Rectal smooth muscle tissue (tissue), 1 donor: ENCODE measurements at regions not wholly inside any gene's neighbourhood (a gene's known extent, or its start where the extent isn't known, plus 50 kb on each side); places are given as distances from the start of the nearest gene placed in this dataset.

Source experiments
- H3K27ac ChIP-seq: one replicate; pipeline ENCODE4 v1.7.0; 2013; ENCODE audit warnings: low read depth, low read length, inconsistent platforms
- H3K27me3 ChIP-seq: one replicate; pipeline ENCODE4 v1.7.0; 2013; ENCODE audit warnings: low read length; ENCODE audit not compliant: control insufficient read depth, insufficient read depth
- H3K36me3 ChIP-seq: one replicate; pipeline ENCODE4 v1.7.0; 2013; ENCODE audit warnings: low read length; ENCODE audit not compliant: control insufficient read depth, insufficient read depth
- H3K4me1 ChIP-seq: one replicate; pipeline ENCODE4 v1.7.0; 2013; ENCODE audit warnings: low read length; ENCODE audit not compliant: control insufficient read depth, insufficient read depth
- H3K4me3 ChIP-seq: one replicate; pipeline ENCODE4 v1.7.0; 2013; ENCODE audit warnings: low read length
- H3K9ac ChIP-seq: one replicate; pipeline ENCODE4 v1.7.0; 2013; ENCODE audit warnings: low read length

DNA sequence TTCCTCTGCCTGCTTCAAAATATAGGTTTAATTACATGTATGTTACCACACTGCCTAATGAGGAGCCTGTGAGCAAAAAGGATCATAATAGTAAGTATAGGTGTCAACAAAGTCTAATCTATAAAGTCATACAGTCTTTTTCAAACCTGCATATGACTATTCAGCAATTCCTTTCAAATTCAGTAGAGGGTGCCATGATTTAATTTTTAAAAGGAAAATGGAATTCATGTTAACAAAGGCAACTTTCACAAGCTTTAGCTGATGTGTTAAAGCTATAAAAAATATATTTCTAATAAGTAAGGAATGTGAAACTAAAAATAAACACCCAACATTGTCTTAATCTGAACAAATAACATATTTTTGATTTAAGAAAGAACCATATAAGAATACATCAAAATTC lies 52.1 kb downstream of the MPP7 start:
- H3K4me3 ChIP-seq, result no peak overlapping the region
- no peak overlapping the region for H3K27ac ChIP-seq
- H3K27me3 ChIP-seq, result no peaks in the 10 kb centered on the region
- H3K36me3 ChIP-seq, result no peaks in the 10 kb centered on the region
- no peak overlapping the region for H3K9ac ChIP-seq
- H3K4me1 ChIP-seq, result peaks cover 19% of the 10 kb centered on the region

DNA sequence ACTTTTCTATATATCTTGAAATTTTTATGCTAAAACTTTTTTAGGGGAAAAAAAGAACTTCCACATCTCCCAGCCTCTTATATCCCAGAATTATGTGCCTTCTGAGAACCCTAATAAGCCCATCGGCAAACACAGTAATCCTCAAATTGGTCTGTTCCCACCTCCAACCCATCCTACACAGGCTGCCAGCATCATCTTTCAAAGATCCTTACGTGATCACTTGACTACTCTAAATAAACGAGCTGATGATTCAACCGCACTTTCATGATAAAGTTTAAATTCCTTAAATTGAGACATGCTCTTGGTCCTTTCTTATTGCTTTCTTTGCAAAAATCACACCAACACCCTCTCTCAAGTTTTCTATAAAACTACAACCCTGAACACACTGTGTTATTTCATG lies 52.5 kb downstream of the MPP7 start:
- Histone ChIP-seq H3K4me1 (peaks cover 19% of the 10 kb centered on the region), H3K36me3 (no peaks in the 10 kb centered on the region), H3K27ac (no peak overlapping the region), H3K27me3 (no peaks in the 10 kb centered on the region), H3K4me3 (no peak overlapping the region), H3K9ac (no peak overlapping the region)

DNA sequence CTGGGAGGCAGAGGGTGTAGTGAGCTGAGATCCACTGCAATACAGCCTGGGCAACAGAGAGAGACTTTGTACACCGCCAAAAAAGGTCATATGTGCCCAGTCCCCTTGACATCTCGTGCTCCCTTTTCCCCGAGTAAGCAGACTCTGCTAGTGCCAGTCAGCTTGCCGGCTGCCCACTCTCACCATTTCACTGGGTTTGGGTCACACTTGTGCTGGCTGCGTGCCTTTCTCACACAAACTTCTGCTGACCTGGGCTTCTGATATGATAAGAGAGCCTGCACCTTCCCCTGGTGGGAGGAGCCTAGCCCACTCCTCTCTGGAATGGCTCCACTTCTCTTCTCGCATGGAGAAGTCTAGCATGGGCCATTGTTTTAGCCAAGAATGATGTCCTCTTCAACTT lies 53.4 kb downstream of the MPP7 start:
- H3K4me1 ChIP-seq, result peaks cover 15% of the 10 kb centered on the region
- H3K36me3 ChIP-seq, result no peaks in the 10 kb centered on the region
- no peak overlapping the region for H3K9ac ChIP-seq
- H3K27me3 ChIP-seq, result no peaks in the 10 kb centered on the region
- H3K27ac ChIP-seq, result no peak overlapping the region
- no peak overlapping the region for H3K4me3 ChIP-seq

DNA sequence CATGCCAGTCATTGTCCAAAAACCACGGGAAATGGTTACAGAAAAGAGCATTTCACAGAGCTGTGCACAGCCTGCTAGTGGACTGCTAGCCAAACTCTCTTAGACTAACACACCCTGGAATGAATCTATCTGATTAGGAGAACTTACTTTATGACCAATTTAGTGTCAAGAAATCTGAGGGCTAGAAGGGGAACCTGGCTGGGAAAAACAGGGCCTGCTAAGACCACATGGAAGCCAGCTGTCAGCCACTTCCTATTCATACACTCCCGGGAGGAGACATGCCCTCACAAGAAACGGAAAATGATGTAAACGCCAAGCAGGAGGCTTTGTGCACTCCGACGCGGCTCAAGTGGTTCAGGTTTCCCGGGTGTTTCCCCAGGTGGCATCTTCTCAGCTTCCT lies 54.8 kb downstream of the MPP7 start:
- Histone ChIP-seq H3K4me1 (peaks cover 7% of the 10 kb centered on the region), H3K36me3 (no peaks in the 10 kb centered on the region), H3K27me3 (no peaks in the 10 kb centered on the region), H3K9ac (no peak overlapping the region), H3K27ac (no peak overlapping the region), H3K4me3 (no peak overlapping the region)

DNA sequence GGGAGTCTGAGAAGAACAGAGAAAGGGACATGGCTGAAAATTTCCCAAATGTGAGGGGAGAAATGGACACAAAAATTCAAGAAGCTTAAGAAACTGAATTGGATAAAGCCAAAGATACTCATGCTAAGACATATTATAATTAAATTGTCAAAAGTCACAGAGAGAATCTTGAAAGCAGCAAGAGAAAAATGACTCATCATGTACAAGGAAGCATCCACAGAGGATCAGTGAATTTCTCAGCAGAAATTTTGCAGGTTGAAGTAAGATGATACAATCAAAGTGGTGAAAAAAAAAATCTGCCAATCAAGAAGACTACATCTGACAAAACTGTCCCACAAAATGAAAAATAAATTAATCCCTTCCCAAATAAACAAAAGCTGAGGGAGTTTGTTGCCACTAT lies 56.8 kb downstream of the MPP7 start:
- no peak overlapping the region for H3K9ac ChIP-seq
- no peaks in the 10 kb centered on the region for H3K36me3 ChIP-seq
- no peak overlapping the region for H3K4me3 ChIP-seq
- H3K4me1 ChIP-seq, result no peaks in the 10 kb centered on the region
- H3K27ac ChIP-seq, result no peak overlapping the region
- no peaks in the 10 kb centered on the region for H3K27me3 ChIP-seq

DNA sequence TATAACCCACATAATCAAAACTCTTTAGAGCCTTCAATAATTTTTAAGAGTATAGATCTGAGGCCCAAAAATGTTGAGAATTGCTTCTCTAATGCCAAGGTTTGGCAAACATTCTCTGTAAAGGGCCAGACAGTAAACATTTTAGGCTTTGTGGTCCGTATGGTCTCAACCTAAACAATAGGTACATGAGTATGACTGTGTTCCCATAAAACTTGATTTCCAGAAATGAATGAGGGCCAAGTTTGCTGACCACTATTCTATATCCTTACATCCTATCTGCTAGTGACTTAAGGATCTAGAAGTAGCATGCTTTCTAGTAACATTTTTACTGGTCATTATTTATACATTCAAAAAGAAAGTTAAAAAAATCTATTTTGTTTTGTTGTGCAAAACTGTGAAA lies 58.9 kb downstream of the MPP7 start:
- Histone ChIP-seq H3K4me1 (no peaks in the 10 kb centered on the region), H3K4me3 (no peak overlapping the region), H3K36me3 (no peaks in the 10 kb centered on the region), H3K27me3 (no peaks in the 10 kb centered on the region), H3K27ac (no peak overlapping the region), H3K9ac (no peak overlapping the region)

DNA sequence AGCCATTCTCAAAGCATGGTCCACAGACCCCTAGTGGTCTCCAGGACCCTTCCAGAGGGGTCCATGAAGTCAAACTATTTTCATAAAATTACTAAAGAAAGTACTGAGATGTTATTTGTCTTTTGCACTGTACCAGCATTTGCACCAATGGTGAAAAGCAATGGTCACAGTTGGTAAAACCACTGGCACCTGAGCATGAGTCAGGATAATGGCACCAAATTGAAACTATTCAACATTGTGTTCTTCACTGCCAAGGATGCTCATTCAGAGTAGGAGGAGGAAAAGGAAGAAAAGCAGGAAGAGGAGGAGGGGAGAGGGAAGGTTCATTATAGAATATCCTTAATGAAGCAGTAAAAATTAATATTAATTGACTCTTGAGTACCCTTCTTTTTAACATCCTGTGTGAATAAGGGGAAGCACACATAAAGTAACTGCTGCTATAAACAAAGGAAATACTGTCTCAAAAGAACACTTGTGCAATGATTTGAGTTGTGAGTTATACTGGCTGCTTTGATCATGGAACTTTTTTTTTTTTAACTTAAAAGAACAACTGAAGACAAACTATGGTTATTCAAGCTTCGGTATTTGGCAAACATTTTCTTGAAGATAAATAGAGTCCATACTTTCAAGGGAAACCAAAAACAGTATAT lies 60.2 kb downstream of the MPP7 start:
- Histone ChIP-seq H3K36me3 (no peaks in the 10 kb centered on the region), H3K9ac (no peak overlapping the region), H3K4me3 (no peak overlapping the region), H3K4me1 (no peaks in the 10 kb centered on the region), H3K27me3 (no peaks in the 10 kb centered on the region), H3K27ac (no peak overlapping the region)

DNA sequence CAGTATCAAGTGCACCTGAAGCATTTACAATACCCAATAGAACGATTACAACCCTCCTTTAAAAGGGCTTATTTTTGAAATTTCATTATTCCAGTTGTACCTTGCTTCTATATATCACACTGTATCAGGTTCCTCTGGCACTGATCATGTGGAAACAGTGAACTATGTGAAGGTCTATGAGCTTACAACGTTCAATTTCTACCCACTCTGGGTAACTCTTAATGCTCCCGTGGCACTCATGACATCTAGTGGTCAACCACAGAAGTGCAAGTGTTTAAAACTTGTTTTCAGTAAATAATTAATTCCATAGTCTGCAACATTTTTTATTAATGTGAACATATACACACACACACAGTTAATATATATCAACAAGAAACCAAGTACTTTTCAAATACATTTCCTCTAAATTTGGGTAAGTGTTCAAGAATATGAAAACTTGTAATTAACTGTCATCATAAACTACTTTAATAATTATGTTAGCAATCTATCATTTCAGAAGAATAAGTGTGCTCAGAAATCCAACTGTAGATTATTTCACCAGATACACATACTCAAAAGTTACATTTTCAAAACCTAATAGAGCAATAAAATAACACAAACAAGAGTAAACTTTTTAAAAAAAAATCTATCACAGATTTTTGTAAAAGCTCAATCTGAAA lies 61.0 kb downstream of the MPP7 start:
- no peaks in the 10 kb centered on the region for H3K4me1 ChIP-seq
- H3K27ac ChIP-seq, result no peak overlapping the region
- no peak overlapping the region for H3K9ac ChIP-seq
- H3K4me3 ChIP-seq, result no peak overlapping the region
- H3K36me3 ChIP-seq, result no peaks in the 10 kb centered on the region
- no peaks in the 10 kb centered on the region for H3K27me3 ChIP-seq

DNA sequence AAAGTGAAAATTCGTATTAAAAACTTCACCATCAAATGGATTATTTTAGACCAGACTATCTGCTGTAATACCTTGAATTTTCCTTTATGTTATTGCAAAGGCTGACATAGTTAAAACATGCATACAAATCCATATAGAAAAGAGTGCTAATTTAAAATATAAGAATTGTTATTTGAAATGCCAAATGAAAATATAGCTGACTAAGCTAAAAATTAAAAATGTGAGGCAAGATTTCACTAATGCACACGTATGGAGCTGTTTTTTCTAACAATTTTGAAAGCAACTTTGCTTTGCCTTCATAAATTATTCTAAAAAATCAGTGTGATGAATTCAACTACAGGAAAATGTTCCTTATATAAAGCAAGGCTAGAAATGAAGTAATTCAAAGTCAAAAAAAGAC lies 62.5 kb downstream of the MPP7 start:
- Histone ChIP-seq H3K9ac (no peak overlapping the region), H3K4me1 (no peaks in the 10 kb centered on the region), H3K27me3 (no peaks in the 10 kb centered on the region), H3K4me3 (no peak overlapping the region), H3K36me3 (no peaks in the 10 kb centered on the region), H3K27ac (no peak overlapping the region)

DNA sequence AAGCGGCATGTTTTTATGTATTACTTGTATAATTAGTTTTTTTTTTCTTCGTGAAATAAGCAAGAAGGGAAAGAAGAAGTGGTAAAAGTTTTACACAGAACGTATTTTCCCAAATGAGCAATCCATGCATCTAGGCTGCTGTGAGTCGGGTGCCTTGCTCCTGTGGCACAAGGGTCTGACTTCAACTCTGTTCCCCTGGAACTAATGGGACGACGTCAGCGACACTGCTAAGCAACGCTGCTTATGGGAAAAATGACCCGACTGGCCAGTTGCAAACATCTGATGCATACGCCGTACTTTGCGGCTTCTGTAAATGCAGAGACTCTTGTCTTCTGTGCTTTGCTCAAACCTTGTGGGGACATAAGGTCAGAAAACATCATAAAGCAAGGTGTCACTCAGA lies 66.3 kb downstream of the MPP7 start:
- Histone ChIP-seq H3K4me1 (no peaks in the 10 kb centered on the region), H3K27ac (no peak overlapping the region), H3K36me3 (no peaks in the 10 kb centered on the region), H3K9ac (no peak overlapping the region), H3K4me3 (no peak overlapping the region), H3K27me3 (no peaks in the 10 kb centered on the region)

DNA sequence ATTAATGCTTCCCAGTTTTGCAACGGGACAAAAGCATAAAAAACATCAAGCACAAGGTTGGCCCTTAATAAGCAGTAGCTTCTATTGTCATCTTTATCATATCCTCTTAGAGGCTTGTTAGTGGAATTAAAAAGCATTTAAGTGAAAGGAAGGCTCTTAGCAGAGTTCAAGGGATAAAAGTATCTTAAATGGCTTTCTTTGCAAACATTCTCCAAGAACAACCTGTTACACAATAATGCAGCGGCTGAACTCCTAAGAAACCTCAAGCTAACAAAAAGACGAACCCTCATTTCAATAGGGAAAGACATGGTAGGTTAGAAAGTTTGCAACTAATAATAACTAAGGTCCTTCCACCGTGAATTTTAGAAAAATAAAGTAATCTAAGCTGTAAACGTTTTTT lies 82.1 kb downstream of the MPP7 start:
- H3K4me3 ChIP-seq, result no peak overlapping the region
- no peak overlapping the region for H3K27ac ChIP-seq
- no peak overlapping the region for H3K9ac ChIP-seq
- no peaks in the 10 kb centered on the region for H3K27me3 ChIP-seq
- no peaks in the 10 kb centered on the region for H3K36me3 ChIP-seq
- H3K4me1 ChIP-seq, result no peaks in the 10 kb centered on the region

DNA sequence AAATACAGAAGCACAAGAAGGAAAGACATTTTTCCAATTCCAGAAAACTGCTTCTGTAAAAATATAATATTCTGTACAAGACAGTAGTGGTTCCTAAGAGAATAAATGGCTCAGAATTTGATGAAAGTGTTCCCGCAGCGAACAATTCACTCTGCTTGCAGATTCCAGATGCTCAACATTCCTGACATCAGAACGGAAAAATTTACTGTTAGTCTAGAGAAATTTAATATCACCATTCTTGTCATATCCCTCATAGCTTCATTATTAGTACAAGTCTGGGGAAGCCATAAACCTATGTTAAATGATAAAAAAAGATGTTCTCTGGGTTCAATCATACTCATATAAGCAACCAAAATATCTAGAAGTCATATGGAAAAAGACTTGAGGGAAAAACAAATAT lies 83.6 kb downstream of the MPP7 start:
- H3K27me3 ChIP-seq, result no peaks in the 10 kb centered on the region
- H3K9ac ChIP-seq, result no peak overlapping the region
- no peak overlapping the region for H3K4me3 ChIP-seq
- H3K27ac ChIP-seq, result no peak overlapping the region
- H3K36me3 ChIP-seq, result no peaks in the 10 kb centered on the region
- no peaks in the 10 kb centered on the region for H3K4me1 ChIP-seq

DNA sequence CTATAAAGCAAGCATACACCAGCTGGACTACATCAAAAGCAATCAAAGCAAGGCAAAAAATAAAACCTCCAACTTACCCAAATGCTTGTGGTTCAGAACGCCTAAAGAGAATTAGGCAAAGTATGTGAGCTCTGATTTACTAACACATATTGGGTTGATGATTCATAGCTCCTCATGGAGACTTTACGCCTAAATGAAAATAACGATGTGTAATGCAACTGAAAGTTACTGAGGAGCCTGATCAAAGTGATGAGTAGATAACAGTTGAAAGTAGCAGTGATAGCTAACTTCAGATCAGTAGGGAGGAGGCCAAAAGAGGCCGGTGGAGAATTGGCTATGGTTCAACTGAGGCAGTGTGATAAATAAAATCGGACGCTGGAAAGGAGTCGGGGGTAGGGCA lies 85.0 kb downstream of the MPP7 start:
- no peaks in the 10 kb centered on the region for H3K4me1 ChIP-seq
- no peak overlapping the region for H3K9ac ChIP-seq
- H3K4me3 ChIP-seq, result no peak overlapping the region
- H3K36me3 ChIP-seq, result no peaks in the 10 kb centered on the region
- H3K27ac ChIP-seq, result no peak overlapping the region
- no peaks in the 10 kb centered on the region for H3K27me3 ChIP-seq
